NCI-H1436 (cell line): ENCODE measurements at regions not wholly inside any gene's neighbourhood (a gene's known extent, or its start where the extent isn't known, plus 50 kb on each side); places are given as distances from the start of the nearest gene placed in this dataset.

Experiments used
- DNase-seq: peaks from one replicate; lab custom pipeline; 2025; lab: John Stamatoyannopoulos, UW

DNA sequence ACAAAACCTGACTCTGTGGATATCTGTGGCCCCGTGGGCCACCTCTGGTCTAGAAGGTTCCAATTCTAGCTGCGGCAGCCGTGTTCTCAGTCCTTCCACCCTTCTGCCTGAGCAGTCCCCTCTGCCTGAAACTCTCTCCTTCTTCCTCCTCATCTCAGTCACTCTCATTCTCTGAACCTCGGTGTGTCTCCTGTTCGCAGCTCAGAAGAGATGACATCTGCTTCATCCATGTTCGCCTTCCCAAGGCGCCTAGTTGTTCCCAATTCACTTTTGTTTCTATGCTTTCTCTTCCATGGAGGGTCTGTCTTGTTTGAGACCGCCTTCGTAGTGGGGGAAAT, 95.5 kb downstream of the CEBPB start:
- DNase-seq = no peak

DNA sequence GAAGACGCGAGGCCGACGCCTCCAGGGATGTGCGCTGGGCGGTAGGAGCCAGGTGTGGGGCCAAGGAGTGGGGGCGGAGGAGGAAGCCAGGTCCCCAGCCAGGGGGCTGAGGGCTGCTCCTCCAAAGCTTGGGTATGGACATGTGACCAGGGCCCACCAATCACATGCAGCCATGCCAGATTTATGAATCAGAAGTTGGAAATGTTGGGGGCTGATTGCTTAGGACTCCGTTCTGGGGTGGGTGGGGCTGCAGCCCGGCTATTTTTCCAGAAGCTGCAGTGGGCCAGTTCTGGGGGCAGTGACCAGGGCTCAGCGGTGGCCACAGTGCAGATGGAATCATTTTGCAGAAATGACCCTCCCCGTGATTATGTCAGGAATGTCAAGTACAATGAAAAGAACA, 96.0 kb downstream of the CEBPB start:
- no peak for DNase-seq

DNA sequence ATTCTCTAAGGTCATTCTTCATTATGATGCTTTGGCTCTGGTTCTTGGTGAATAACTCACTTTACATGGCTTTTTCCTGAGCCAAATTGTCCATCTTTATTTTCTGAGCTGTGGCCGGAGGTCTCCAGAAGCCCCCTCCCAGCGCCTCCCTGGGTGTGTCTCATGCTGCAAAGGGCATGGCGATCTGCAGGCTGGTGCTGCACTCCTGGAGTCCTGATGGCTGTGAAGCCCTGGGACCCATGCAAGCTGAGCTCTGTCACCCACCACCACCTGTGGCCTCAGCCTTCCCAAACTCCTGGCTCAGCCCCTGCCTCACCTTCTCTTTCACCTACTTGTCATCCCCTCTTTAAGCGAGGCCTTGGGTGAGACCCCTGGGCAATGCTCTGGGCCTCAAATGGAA, 96.9 kb downstream of the CEBPB start:
- no peak for DNase-seq

DNA sequence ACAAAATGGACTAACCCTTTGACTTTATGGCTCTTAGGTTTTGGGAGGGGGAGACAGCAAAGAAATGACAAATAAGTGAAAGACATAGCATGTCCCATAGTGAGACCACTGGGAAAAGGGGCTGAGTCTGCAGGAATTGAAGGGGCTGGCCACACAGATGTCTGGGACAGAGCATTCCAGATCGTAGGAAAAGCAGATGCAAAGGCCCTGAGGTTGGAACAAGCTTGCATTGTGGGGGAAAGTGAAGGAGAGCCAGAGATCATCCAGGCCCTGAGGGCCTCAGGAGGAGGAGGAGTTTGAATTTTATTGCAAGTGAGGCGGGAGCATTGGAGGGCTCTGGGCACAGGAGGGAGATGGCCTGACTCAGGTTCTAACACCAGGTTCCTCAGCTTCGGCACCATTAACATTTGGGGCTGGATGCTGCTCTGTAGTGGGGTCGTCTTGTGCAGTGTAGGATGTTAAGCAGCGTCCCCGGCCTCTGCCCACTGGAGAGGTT, 97.5 kb downstream of the CEBPB start:
- DNase-seq = no peak

DNA sequence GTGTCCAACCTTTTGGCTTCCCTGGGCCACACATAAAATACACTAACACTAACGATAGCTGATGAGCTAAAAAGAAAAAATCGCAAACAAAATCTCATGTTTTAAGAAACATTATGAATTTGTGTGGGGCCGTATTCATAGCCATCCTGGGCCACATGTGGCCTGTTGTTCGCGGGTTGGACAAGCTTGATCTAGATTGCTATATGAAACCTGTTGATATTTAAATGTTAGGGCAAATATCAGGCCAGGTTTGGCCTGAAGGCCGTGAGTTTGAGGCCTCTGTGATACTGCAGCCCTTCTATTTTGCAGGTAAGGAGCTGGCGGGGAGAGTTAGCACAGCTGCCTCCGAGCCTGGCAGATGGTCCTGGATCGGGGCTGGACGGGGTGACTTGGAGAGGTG, 99.0 kb downstream of the CEBPB start:
- no peak for DNase-seq

DNA sequence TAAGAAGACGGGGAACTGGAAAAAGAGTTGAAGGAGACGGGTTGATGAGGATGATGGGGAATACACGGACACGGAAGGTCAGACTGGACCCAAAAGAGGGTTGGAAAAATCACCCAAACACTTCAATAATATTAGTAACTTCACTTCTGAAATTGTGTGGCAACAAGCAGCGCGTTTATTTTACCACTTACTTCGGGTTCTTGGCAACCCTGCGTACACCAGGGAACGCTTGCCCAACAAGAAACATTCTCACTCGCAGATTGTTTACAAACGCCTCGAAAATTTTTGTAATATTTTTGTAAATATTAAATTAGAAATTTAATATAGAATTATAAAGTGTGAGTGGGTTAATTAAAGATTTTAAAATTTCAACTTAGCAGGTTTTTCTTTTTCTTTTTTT, 99.5 kb downstream of the CEBPB start:
- no peak for DNase-seq

DNA sequence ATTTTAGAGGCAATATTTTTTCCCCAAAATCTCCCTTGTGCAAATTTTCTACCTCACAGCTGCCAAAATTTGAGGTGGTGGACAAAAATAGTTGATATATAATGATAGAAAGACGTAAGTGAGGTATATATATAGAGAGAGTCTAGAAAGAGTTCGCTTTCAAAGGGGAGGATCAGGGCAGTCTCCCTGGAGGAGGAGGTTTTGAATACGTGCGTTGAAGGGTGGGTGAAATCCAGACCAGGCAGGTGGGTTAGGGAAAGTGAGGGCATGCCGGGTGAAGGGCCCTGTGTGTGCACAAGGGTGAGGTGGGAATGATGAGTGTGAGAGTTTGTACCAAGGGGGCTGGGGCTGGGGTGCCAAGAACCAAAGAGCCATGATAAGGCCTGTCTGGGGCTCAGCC, 100.2 kb downstream of the CEBPB start:
- no peak for DNase-seq

DNA sequence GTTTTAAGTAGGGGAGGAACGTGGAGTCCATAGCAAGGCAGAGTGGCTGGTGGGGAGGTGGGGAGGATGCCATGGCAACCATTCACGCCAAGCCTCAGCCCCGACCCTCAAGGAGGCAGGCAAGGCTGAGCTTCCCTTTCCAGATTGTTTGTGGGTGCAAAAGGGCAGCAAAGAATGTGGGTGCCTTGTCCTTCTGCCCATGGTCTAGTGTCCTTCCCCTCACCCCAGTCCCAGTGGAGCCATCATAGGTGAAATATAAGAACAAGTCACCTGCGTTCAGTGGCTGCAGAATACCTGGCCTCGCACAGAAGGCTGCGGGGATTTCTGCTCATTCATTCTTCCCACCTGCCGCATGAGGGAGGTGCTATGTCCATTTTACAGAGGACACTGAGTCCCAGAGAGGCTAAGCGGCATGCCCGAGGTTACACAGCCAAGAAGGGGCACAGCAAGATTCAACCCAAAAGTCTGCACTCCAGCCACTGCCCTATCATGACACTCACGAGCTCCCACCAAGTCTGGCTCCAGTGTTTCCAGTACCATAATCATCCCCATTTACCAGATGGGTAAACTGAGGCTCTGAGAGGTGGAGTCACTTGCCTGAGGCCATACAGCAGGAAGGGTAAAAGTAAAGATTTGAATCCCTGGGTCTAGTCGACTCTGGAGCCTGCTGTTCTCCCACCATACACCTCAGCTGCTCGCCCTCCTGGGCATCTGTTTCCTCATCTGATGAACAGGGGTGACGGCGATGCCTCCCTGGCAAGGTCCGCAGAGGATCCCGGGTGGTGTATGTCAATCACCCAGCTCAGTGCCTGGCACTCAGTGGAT, 100.8 kb downstream of the CEBPB start:
- DNase-seq = no peak

DNA sequence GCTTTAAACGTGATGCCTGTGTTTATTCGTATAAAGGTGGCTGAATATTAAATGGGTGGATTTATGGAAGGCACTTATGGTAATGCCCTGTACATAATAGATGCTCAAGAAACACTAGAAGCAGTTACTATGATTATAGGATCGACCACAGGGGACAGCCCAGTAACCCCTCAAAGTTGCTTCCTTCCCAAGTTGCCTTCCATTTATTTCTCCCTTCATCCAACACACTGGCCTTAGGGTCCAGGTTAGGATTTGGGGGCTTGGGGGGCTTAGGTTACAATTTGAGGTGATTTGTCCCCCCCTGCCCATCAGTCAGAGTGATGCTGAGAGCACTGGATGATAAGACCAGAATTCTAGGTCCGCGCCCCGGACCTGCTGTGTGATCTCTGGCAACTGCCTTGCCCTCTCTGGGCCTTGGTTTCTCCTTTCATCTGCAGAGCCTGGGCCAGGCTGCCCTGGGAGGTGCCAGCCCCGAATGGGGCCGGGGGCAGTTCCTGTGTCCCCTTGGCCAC, 101.5 kb downstream of the CEBPB start:
- no peak for DNase-seq

DNA sequence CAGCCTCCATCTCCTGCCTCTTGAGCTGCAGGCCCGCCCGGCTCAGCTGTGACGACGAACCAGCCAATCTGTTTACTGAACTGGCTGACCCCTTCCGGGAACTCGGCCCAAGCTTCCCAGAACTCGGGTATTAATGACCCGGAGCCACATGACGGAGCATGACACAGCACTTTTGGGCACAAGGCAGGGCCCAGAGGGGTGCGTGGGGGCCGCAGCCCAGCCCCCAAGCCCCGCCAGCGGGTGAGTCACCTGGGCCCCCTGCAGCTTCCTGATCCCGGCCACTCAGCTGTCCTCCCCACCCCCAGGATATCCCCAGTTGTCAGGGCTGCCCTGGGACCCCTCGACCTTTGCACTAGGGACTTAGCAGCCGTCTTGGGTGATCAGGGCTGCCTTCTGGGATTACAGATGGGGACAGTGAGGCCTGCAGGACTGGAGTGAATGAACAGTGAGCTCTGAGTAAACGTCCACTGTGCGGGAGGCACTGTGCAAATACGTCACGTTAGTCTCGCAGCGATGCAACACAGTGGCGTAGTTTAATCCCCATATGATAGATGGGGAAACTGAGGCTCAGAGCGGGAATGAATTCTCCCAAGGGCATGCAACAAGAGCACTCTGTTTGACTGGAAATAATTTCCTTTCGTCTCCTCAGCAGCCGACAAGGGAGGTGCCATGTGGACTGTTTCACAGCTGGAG, 102.1 kb downstream of the CEBPB start:
- DNase-seq = no peak

DNA sequence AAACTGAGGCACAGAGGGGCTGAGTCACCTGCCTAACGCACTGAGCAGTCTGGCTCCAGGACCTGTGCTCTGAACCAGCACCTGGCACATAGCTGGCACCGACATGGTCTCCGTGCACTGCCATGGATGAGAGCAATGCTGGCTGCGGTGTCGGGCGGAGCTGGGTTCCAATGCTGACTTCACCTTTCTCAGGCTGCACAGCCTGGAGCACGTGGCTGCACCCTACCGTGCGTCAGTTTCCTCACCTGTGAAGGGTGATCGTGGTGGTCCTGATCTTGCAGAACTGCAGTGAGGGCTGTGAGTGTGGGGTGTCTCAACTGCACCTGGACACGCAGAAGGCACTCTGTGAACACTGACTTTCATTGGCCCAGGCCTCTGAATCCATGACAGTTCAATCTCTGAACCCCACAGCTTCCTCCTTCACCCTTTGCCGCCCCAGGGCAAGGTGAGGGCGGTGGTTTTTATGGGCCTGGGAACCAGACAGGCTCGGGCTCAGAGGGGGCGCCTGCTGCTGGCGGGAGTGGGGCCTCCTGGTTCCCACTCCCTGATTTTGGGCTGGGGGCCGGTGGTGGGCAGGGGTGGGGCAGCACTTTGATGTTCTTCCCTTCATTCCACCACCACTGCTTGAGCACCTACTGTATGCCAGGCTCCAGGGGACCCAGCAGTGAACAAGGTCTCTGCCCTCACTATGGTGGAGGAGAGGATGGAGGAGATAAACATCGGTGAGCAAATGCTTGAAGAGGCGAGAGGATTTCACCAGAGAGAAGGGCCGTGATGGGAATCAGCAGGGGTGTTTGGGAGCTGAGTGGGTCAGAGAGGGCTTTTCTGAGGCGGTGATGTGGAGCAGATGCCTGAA, 102.9 kb downstream of the CEBPB start:
- DNase-seq = no peak

DNA sequence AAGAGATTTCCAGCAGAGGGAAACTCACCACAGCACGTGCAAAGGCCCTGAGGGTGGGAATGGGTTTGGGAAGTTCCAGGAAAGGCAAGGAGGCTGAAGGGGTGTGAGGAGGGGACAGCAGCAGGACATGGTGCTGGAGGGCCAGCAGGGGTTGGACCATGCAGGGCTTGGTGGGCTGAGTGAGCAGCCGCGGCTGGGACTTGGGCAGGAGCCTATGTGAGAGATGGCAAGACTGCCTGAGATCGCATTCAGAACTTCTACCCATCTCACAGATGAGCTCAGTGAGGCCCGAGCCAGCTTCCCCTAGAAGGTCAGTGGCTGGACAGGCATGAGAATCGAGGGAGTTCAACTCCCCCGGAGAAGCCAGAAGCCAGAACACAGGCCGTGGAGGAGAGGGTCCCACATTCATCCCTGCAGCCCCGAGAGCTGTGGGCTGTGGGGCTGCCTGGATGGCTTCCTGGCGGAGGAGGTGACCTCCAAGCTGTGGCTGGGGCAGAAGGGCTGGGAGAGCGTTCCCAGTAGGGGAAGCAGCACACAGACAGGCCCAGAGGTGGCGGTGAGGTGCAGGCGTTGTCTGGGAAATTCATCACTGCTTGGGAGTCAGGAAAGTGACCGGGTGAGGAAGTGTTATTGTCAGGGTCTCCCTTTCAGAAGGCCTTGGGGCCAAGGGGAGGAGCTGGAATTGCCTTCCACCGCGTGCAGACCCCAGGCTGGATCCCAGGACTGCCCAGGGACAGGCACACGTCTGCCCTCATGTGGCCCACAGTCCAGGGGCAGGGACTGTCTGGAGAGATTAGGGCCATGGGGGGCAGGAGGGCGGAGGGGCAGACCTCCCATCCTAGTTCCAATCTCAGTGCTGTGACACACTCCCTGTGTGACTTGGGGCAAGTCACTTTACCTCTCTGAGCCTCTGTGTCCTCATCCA, 103.8 kb downstream of the CEBPB start:
- no peak for DNase-seq

DNA sequence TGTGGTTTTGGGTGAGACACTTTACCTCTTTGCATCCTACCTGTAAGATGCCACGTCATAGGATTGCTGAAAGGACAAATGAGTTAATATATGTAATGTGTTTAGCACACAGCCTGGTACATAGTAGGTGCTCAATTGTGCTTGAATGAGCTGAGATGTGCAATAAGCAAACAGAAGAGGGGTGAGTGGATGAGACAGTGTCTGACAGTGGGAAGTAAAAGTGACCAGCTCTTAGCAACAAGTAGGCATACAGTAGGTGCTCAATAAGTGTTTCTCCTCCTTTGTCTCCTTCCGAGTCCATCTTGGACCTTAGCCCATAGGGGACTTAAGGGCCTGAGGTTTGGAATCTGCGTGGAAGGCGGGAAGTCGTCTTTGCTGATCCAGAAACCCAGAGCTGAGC, 104.7 kb downstream of the CEBPB start:
- DNase-seq = no peak

DNA sequence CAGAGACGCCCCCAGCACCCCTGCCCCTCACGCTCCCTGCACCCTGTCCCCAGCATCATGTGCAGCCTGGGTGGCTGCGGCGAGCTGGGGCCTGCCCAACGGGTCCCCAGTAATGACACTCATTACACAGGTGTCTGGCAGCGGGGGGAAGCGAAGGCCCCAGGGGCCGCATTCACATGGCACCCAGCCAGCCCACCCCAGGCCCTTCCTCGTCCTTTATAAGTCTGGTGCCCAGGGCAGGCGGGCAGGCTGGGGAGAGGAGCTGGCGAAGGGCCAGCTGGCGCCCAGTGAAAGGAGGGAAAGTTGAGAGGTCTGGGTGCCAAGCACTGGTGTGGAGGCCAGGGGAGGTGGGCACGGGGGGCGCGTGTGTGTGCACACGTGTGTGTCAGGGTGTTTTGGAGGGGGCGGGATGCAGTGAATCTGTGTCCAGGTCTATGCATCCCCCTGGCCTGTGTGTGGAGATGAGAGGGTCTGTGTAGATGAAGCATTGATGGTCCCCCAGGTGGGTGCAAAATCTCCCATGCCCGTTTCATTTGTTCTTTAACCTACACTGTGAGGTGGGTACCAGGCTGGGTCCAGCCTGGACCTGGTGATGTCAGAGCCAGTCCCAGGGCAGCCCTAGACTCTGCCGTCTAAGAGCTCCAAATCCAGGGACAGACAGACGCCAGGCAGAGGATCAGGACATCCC, 105.3 kb downstream of the CEBPB start:
- peak; percentile 74 for DNase-seq

DNA sequence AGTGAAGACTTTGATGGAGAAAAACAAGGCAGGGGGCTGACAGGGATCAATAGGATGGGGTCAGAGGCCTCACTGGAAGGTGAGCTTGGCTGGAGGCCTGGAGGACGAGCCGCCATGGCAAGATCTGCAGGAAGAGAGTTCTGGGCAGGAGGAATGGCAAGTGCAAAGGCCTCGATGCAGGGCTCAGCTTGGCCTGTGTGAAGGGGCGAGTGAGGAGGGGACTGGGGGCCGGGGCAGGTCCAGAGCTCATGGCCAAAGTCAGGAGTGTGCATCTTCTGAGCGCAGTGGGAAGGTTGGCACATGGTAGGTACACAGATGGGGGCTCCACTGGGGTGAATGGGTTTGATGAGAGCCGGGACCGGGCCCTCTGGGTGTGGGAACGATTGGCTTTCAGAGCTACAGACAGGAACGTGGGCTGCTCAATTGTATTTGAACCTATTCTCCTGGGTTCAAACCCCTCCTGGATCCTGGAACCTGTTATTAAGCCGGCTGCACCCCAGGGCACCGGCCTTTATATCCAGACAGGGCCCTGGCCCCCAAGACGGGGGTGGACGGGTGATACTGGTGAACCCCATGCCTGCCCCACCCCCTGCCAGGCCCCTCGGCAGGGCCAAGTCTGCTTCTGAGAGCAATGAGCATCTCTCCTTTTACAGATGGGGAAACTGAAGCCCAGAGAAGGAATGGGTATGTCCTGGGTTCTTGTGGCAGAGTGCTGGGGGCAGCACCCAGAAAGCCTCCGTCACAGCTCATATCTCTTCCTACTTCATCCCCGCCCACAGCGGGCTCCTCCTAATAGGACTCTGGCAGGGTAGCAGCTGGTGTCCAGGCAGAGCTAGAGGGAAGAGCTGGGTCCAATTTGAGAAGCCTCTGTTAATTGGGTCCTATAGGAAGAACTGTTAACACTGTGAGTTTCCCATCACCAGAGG, 106.1 kb downstream of the CEBPB start:
- DNase-seq = peak; percentile 8

DNA sequence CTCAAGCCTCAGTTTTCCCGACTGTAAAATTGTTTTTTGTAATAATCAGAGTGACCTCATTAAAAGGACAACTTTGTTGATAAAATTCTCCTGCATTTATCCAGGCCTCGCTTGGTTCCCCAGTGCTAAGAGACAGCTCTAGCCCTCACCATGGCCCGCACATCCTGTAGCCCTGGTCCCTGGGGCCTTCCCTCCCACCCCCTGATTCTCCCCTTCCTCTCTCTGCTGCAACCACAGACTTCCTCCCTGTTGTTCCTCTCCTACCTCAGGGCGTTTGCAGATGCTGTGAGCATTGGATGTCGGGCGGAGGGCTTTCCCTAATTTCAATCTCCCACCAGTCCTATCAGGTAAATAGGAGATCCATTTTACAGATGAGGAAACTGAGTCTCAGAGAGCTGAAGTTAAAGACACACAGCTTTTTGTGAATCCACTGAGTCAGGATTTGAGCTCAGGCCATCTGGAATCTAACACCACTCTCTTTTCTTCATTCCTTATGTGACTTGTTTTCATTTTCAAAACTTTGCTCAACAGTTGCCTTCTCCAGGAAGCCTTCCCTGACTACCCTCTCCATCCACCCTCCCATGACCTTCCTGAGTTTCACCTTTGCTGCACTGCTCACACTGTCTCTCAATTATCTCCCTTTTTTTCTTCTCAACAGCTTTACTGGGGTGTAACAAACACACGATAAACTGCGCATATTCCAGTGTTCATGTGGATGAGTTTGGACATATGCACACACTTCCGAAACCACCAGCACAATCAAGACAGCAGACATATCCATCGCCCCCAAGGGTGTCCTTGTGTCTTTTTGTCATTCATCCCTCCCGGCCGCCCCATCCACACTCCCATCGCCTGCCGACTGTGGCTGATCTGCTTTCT, 107.1 kb downstream of the CEBPB start:
- DNase-seq = no peak

DNA sequence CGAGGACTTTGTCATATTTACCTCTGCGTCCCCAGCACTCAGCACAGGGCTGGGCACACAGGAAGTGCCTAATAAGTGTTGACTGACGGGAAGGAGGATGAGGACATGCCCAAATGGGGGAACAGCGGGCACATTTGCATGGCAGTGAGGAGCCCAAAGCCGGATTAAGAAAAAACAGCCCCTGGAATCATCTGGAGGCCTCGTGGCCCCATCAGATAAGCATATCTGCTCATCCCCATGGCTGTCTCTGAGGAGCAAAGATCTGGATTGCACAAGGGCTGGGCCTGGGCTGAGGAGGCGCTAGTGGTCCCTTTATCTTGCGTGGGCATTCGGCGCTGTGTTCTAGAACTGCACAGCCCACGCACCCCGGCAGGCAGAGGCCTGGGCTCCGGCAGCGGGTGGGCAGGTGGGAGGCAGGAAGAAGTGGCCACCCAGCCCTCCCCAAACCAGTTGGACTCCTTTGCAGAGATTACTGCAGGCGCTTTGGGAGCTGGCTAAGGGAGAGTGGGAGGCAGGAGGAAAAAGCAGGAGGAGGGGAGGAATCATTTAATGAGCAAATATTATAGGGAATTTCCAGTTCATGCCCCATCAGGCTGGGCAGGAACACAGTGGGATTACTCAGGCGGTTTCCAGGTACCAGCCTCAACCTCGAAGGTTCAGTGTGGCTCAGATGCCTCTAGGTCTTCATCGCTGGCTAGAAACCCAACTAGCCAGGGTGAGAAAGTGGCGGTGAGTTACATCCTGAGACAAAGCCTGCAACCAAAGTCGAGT, 108.1 kb downstream of the CEBPB start:
- DNase-seq = no peak

DNA sequence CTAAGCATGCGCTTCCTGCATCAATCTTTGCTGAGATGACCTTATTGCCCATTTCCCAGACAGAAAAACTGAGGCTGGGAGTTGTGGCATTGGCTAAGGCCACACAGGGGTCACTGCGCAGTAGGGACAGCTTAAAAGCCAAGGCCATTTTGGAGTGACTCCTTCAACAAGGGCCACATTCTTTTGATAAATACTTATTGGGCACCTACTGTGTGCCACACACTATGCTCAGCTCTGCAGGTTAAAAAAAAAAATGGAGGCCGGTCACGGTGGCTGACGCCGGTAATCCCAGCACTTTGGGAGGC, 108.6 kb downstream of the CEBPB start:
- DNase-seq = no peak
